ENCODE measurements at regions not wholly inside any gene's neighbourhood (a gene's known extent, or its start where the extent isn't known, plus 50 kb on each side); places are given as distances from the start of the nearest gene placed in this dataset.

DNA sequence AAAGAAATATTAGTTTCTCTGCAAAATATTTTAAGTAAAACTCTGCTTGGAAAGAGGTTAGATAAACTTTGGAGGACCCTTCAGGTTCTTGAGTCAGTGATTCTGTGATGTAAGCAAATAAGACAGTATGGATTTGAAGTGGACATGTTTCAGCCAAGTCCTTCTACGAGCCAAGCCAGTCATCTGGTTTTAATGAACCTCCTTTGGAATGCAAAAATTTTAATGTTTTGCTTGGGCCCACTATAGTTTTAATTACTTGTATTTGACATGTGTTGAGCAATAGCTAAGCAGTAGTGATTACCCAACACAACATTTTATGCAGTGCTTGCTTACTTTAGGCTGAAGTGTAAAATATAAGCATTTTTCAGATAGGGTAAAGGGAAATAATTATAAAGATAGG is 296.3 kb upstream of the SEMA3D start:
- H3K9ac ChIP-seq (ENCODE audit: low read length): no peak overlapping the region
- POLR2A ChIA-PET: no interaction called here
- no peak overlapping the region for H2AFZ ChIP-seq (ENCODE audit: insufficient read depth, low read depth, low read length, poor library complexity, severe bottlenecking)
- no peak overlapping the region for H3K27ac ChIP-seq (ENCODE audit: low read length in 2 of 2)
- intact Hi-C loops (cut with micrococcal nuclease): no loop called here
- DNase-seq: no peak
- Mint-ChIP-seq H3K9me3 (ENCODE audit: insufficient read depth) (no peaks in the 10 kb centered on the region), H3K27me3 (no peaks in the 10 kb centered on the region), H3K4me1 (no peaks in the 10 kb centered on the region), H3K27ac (no peak overlapping the region), H3K4me3 (no peak overlapping the region)
- no CpG with 5 or more reads among the region's 1 CpG for WGBS (ENCODE audit: insufficient coverage)
- CTCF ChIA-PET: no interaction called here
- no peak overlapping the region for H3K4me2 ChIP-seq (replicated peaks; ENCODE audit: low read depth, low read length, poor library complexity, severe bottlenecking)
- H3K79me2 ChIP-seq (ENCODE audit: control insufficient read depth, insufficient read depth, low read length): no peaks in the 10 kb centered on the region
- no peaks in the 10 kb centered on the region for H4K20me1 ChIP-seq (ENCODE audit: control insufficient read depth, insufficient read depth, low read length, poor library complexity, severe bottlenecking)
- H3K27me3 ChIP-seq (replicated peaks in 1 of 4; ENCODE audit: control extremely low read depth in 1 of 4, control insufficient read depth in 3 of 4, insufficient read depth in 4 of 4, low read length in 3 of 4): no peaks in the 10 kb centered on the region
- TF ChIP-seq, protein P1, sequence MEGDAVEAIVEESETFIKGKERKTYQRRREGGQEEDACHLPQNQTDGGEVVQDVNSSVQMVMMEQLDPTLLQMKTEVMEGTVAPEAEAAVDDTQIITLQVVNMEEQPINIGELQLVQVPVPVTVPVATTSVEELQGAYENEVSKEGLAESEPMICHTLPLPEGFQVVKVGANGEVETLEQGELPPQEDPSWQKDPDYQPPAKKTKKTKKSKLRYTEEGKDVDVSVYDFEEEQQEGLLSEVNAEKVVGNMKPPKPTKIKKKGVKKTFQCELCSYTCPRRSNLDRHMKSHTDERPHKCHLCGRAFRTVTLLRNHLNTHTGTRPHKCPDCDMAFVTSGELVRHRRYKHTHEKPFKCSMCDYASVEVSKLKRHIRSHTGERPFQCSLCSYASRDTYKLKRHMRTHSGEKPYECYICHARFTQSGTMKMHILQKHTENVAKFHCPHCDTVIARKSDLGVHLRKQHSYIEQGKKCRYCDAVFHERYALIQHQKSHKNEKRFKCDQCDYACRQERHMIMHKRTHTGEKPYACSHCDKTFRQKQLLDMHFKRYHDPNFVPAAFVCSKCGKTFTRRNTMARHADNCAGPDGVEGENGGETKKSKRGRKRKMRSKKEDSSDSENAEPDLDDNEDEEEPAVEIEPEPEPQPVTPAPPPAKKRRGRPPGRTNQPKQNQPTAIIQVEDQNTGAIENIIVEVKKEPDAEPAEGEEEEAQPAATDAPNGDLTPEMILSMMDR (IDR thresholded peaks at IDR 0.05): no peak
- TF ChIP-seq EZH2 (IDR thresholded peaks at IDR 0.05; ENCODE audit: borderline replicate concordance, insufficient read depth, low read depth, low read length, poor library complexity, severe bottlenecking): no peak
- H3K9me3 ChIP-seq (ENCODE audit: control extremely low read depth in 1 of 3, control insufficient read depth in 2 of 3, insufficient read depth in 1 of 3, low read length in 2 of 3): no peaks in the 10 kb centered on the region
- no peaks in the 10 kb centered on the region for H3K4me1 ChIP-seq (ENCODE audit: control insufficient read depth in 2 of 2, insufficient read depth in 2 of 2, low read length in 2 of 2)
- no peaks in the 10 kb centered on the region for H3K36me3 ChIP-seq (replicated peaks in 1 of 2; ENCODE audit: control extremely low read depth in 1 of 2, control insufficient read depth in 1 of 2, extremely low read depth in 1 of 2, insufficient read depth in 2 of 2, low read length in 1 of 2)
- no peak overlapping the region for H3K4me3 ChIP-seq (ENCODE audit: control extremely low read depth in 1 of 5, extremely low read depth in 1 of 5, insufficient read depth in 1 of 5, low read depth in 2 of 5, low read length in 4 of 5)
- ATAC-seq (ENCODE audit: low read depth): no peak

DNA sequence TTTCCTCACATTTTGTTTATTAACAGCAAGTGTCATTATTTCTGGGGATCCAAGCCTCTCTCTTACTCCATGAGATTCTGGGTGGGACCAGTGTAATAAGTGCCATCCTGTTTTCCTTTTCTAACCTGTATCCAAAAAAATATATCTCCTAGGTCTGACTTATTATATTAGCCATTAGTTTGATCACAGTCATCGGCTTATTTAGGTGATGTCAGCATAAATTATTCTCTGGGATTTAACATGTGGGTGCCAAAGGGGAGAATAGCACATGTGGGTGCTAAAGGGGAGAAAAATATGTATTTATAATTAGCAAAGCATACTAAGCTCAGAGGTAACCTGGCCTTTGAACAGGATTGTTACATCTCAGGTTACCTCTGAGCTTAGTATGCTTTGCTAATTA is 293.8 kb upstream of the SEMA3D start:
- POLR2A ChIA-PET: no interaction called here
- H3K27ac ChIP-seq (ENCODE audit: low read length in 2 of 2): no peak overlapping the region
- Mint-ChIP-seq H3K4me1 (no peaks in the 10 kb centered on the region), H3K4me3 (no peak overlapping the region), H3K27ac (no peak overlapping the region), H3K9me3 (ENCODE audit: insufficient read depth) (no peaks in the 10 kb centered on the region), H3K27me3 (no peaks in the 10 kb centered on the region)
- no peak for TF ChIP-seq EZH2 (IDR thresholded peaks at IDR 0.05; ENCODE audit: borderline replicate concordance, insufficient read depth, low read depth, low read length, poor library complexity, severe bottlenecking)
- TF ChIP-seq, protein P1 (IDR thresholded peaks at IDR 0.05): no peak
- ATAC-seq (ENCODE audit: low read depth) (no peak), DNase-seq (no peak)
- CTCF ChIA-PET: interaction anchor here (1.4 kb wide), 1 partner anchor 10 kb away, joined by 4 read pairs; no protein-coding TSS in a partner anchor
- H3K27me3 ChIP-seq (replicated peaks in 1 of 4; ENCODE audit: control extremely low read depth in 1 of 4, control insufficient read depth in 3 of 4, insufficient read depth in 4 of 4, low read length in 3 of 4): no peaks in the 10 kb centered on the region
- no peaks in the 10 kb centered on the region for H3K36me3 ChIP-seq (replicated peaks in 1 of 2; ENCODE audit: control extremely low read depth in 1 of 2, control insufficient read depth in 1 of 2, extremely low read depth in 1 of 2, insufficient read depth in 2 of 2, low read length in 1 of 2)
- no peaks in the 10 kb centered on the region for H3K4me1 ChIP-seq (ENCODE audit: control insufficient read depth in 2 of 2, insufficient read depth in 2 of 2, low read length in 2 of 2)
- H2AFZ ChIP-seq (ENCODE audit: insufficient read depth, low read depth, low read length, poor library complexity, severe bottlenecking): no peak overlapping the region
- H3K4me2 ChIP-seq (replicated peaks; ENCODE audit: low read depth, low read length, poor library complexity, severe bottlenecking): no peak overlapping the region
- H3K9me3 ChIP-seq (ENCODE audit: control extremely low read depth in 1 of 3, control insufficient read depth in 2 of 3, insufficient read depth in 1 of 3, low read length in 2 of 3): no peaks in the 10 kb centered on the region
- no peaks in the 10 kb centered on the region for H3K79me2 ChIP-seq (ENCODE audit: control insufficient read depth, insufficient read depth, low read length)
- H4K20me1 ChIP-seq (ENCODE audit: control insufficient read depth, insufficient read depth, low read length, poor library complexity, severe bottlenecking): no peaks in the 10 kb centered on the region
- no CpG with 5 or more reads among the region's 1 CpG for WGBS (ENCODE audit: insufficient coverage)
- no peak overlapping the region for H3K4me3 ChIP-seq (ENCODE audit: control extremely low read depth in 1 of 5, extremely low read depth in 1 of 5, insufficient read depth in 1 of 5, low read depth in 2 of 5, low read length in 4 of 5)
- no peak overlapping the region for H3K9ac ChIP-seq (ENCODE audit: low read length)
- intact Hi-C loops (cut with micrococcal nuclease): no loop called here
